Smooth muscle cell of the brain vasculature (primary cell): ENCODE measurements at regions not wholly inside any gene's neighbourhood (a gene's known extent, or its start where the extent isn't known, plus 50 kb on each side); places are given as distances from the start of the nearest gene placed in this dataset.

Experiments
- DNase-seq: peaks from one replicate; pipeline ENCODE4 v3.0.0-alpha.2; 2012; ENCODE audit warnings: low read depth, low spot score

DNA sequence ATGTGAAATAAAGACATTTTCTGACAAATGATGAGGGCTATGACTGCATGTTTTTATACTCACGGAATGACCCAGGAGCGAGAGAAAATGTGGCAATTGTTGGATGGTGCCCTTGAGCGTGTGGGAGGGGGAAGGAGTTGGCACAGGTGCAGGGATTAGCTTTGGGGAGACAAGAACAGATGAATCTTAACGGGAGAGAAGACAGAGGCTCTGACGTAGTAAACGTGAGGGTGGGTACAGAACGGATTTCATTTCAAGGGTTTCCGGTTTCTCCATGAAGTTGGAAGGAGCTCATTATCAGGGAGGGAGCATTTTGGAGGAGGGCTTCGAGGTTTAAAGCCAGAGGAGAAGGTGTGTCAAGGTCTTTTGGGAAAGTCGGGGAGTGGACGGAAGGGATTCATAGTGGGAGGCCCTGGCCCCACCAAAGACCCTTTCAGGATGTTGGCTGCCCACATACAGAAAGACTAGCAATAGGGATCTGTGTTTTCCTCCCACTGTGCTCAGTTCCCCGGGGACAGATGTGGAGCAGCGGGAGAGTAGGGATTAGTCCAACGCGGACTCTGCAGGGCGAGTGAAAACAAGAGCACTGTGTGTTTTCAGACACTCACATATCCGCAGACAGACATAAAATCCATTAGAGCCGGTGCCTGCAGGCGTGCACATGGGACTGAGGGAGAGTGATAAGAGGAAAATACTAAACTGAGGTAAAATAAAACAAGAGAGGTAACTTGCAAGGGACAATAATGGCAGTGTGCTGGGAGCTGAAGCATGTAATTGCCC lies 584.1 kb downstream of the AJAP1 start:
- no peak for DNase-seq

- no peak for DNase-seq
Measured at GRCh38 chr1:5235355-5235899, 581.0 kb downstream of the AJAP1 start.

DNA sequence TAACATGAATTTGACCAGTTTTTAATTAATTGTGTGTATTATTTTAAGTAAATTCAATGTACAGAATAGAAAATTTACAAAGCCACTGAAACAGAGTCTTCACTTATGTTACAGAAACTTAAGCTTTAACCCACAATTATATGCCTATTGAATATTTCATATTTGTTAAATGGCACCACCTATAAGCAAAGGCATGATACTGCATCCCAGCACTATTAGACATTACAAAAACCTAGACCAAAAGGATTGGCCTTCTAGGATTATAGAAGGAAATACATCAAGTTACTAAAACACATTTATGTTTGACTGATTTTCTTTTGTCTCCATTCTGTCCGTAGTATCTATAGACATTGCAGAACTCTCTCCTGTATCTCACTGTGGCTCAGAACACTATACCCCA lies 578.1 kb downstream of the AJAP1 start:
- DNase-seq: no peak

DNA sequence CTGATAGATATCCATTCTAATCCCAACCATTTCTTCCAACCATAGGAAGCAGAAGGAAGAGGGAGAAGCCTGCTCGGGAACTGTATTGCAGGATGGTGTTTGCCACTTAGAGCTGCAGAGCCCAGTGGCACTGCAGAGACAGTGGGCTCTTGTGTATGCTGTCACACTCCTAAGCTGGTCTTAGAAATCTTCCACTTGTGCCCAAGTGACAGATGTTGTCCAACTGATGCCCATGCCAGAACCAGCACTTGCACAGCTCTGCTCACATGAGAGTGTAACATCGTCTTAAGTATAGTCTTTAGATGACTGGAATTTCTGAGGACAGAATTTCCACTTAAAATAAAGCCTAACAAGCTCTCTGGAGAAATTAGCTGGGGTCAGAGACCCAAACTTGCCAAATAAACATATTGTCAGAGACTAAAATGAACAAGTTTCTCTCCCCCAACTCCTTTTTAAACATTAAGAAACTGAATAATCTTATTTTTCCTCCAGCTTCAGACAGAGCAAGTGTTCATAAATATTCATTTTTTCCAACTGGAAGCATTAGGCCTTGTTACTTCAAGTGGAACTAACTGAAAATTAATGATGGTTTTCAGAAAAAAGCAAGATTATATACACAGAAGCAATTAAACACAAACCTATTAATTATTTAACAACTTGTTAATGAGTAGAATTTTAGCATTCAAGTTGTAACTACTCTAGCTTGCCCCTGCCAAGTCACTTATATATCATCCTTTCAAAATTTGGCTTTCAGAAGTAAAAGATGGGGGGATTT lies 577.3 kb downstream of the AJAP1 start:
- no peak for DNase-seq

DNA sequence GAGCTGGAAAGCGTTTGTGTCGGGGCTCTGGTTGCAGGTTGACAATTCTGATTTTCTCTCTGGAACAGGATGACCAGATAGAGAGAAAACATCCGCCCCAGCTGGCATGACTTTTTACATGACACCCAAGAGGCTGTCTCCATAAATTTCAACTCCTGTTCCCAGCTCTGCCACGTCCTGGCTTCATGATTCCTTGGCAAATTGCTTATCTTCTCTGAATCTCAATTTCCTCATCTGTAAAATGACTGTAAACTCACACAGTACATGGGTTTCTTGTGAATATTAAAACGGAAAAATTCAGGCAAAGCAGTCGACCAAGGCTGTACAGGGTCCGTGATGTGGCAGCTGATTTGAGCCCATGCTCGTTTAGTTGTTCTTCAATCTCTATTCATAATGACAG lies 572.7 kb downstream of the AJAP1 start:
- no peak for DNase-seq

- no peak for DNase-seq
Measured at GRCh38 chr1:5225707-5226704, 571.6 kb downstream of the AJAP1 start.

DNA sequence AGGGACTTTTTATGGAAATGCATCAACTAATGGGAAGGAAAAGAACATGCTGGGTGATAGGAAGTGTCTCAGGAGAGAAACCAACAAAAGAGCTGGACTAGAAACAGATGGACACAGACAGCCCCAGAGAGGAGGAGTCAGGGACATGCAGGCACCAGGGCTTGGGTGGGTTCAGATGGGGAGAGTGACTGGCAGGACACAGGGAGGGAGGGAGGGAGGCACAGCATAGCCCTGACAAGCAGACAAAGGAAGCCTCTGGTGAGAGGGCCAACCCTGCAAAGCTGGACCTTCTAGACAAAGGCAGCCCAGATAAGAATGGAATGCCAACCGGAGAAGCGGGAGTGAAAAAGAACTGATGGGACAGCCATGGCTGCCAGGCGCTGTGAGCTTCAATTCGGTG lies 568.8 kb downstream of the AJAP1 start:
- DNase-seq: no peak

DNA sequence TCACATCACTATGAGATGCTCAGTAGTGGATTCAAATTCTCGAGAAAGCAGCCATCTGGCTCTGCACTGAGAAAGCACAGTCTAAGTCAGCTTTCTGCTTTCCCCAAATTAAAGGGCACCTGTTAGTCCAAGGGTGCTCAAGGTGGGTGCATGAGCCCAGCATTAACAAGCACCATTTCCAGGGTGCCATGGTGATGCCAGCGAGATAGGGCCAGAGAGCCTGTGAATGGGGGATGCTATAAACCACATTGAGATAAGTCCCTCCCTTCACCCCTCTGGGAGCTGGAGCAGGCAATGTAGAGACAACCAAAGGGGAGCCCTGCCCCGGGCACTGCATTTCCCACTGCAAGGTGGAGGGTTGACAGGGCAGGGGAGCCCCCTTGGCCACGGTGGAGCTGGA lies 568.2 kb downstream of the AJAP1 start:
- DNase-seq: no peak

- DNase-seq: no peak
Measured at GRCh38 chr1:5221451-5221850, 567.0 kb downstream of the AJAP1 start.

DNA sequence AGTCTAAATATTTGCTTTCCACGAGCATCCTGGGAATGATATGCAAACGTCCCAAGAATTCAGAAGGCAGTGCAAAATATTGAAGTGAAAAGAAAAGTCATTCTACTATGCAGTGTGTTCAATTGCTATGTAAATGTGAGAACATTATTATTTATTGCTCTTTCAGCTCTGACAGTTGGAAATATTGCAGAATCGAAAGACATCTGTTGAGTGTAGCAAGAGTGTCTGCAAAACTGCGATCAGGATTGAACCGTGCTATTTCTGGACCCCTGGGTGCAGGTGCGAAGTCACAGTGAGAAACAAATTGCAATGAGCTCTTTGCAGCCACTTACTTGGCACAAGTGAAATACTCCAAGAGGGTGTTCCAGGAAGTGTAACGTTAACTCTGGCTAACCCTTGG lies 566.4 kb downstream of the AJAP1 start:
- DNase-seq: no peak

DNA sequence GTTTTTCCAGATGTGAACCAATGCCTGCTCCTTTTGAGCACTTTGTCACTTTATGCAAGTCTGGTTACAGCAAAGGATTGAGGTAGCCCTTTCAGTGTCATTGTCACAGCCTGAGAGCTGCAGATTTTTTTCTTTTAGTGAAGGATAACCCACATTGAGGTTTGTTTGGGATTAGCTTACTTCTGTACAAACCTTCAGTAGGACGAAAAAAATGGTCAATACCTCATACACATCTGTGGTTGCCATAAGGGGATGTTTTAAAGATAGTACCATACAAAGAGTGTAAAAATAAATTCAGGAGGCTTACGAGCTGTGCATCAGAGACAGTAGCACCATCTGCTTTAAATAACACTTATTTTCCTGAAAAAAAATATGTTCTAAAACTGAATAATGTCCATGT lies 566.0 kb downstream of the AJAP1 start:
- DNase-seq: no peak

DNA sequence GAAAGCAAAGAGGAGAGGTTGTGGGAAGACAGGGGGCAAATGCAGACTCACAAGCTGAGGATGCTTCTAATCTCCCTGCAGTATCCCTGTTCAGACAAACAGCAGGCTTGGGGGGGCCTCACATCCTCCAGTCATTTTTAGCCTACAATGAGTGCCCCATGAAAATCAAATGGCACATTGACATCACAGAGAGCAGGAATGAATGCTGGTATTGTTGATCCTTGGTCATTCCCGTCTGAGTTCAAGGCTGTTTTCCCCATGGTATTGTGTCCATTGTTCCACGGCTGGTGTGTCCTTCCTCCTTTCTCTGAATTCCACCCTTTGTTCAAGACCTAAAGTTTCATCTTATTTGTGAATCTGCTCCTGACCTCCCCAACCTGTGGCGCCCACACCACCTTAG lies 545.6 kb downstream of the AJAP1 start:
- no peak for DNase-seq

DNA sequence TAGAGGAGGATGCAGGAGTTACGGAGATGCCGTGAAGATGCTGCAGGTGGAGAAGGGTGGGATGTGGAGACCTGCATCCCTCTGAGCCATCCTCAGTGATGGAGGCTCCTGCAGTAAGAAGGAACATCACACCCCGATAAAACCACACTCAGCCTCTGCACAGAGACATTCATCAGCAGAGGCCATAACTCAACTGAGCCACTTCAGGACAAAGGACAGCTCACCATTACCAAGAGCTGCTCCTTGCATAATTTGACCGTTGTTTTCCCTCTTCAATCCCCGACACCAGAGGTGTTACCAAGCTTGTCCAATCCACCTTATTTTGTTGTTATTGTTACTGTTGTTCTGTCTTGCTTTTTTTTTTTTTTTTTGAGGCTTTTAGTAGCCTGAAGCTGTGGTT lies 543.9 kb downstream of the AJAP1 start:
- no peak for DNase-seq

DNA sequence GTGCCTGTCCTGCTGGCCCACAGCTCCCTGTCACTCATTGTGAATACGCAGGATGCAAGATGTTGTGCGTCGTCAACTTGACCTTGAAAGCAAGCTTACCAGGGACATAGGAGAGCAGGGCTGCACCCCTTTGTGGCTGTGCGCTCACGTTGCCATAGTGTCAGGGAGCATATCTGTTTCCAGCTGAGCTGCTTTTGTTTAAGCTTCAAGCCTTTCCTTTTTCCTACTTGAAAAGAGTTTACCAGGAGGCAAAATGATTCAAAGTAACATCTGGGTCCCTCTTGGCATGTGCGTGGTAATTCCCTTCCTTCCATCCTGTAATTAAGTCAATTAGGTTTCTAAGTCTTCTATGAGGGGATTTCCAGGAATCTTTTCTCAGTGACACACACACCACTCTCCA lies 537.1 kb downstream of the AJAP1 start:
- no peak for DNase-seq

- DNase-seq: no peak
Measured at GRCh38 chr1:5189384-5189783, 535.0 kb downstream of the AJAP1 start.

DNA sequence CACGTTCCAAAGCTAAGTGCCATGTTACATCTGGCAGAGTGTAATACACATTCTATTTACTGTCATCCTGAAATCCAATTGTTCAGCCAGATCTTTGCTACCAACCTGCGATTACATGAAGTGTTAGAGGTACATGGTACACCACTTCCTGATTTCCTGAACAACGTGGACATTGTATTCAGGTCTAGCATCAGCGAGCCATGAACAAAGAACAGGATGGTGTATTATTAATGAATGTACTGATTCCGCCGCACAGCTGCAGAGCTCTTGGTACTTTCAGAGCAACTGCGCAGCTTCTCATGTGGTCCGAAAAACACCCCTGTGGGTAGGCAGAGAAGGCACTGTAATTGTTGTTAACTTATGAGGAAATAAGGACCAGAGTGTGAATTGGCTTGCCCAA lies 511.4 kb downstream of the AJAP1 start:
- DNase-seq: no peak

DNA sequence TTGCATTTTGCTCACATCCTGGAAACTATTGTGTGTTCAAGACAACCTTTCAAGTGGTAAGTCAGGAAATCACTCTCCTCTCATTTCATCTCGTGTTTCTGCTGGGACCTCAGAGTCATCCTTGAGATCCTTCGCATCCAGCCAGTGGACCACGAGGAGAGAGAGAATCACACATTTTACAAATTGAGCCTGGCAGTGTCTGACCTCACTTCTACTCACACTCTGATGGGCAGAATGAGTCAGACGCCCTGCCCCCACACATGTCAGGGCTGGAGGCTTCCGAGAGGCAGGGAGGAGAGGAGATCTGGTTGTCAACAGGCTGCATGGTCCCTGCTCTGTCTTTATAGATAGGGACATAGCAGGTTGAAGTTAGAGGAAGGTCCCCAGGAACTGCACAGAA lies 509.7 kb downstream of the AJAP1 start:
- DNase-seq: no peak

DNA sequence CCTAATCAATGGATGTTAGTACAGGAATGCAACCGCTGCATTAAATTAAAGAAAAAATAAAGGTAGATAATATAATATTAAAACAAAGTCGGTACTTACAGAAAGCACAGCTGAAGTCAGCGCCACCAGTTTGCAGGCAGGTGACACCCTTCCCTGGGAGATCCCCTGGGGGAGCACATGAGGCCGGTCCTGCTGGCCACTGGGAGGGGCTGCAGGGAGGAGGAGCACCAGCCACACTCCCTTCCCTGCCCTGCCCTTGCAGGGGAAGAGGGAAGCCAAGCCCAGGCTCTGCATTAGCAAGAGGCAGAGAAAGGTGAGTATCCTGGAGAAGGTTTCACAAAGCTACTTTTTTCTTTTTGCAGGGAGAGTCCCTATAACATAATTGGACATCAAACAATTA lies 507.0 kb downstream of the AJAP1 start:
- no peak for DNase-seq

GRCh38 chr1:5157175-5157574 lies 502.8 kb downstream of the AJAP1 start:
- DNase-seq: no peak

DNA sequence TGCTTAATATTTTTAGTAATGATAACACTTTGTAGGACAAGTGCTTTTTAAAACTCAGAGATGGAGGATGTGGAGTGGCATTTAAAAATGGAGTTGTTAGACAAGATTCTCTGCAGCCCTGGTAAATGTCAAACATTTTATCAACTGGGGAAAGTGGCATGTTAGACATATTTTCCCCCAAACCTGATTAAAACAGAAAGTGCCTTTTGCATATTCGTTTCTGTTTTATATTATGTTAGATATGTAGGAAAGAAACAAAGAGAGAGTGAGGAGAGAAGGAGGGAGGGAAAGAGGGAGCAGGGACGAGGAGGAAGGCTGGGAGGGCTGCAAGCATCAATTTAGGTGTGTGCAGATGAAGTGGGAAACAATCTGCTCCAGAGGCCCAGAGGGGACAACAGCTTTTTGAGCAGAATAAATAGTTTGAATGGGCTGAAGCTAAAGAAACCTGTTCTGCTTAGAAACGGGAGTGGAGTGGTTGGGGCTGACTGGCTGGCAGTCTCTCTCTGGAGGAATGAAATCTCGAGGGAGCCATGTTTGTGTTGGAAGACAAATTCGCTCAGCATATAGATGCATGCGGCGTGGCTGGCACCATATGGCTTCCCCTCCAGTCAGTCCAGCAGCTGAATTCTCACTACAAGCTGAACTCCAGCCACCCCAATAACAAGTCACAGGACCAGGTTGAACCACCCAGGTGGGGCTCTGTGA lies 502.2 kb downstream of the AJAP1 start:
- no peak for DNase-seq

GRCh38 chr1:5151511-5151910 lies 497.1 kb downstream of the AJAP1 start:
- DNase-seq: no peak
